ENCODE measurements at regions not wholly inside any gene's neighbourhood (a gene's known extent, or its start where the extent isn't known, plus 50 kb on each side); places are given as distances from the start of the nearest gene placed in this dataset.

DNA sequence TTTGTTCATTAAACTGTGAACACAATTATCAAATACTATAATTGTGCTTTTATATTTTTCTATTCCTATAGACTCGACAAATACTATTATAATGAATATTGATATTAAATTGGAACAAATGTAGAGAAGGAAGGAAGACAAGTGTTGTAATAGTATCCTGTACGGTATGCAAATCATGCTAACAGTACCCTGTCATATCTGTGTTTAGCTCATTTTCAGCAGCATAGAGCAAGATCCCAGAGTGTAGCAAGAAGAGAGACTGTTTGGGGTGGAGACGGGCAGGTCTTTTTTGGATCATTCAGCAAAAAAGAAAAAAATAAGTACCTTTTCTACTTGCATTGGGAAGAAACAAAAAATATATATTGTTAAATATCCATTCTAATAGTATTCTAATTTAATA is 224.1 kb downstream of the TPRG1 start:
- TF ChIP-seq POLR2AphosphoS5 (IDR thresholded peaks at IDR 0.05) (no peak), CTCF (IDR thresholded peaks at IDR 0.05) (no peak)
